HG03280 (cell line): ENCODE measurements at regions not wholly inside any gene's neighbourhood (a gene's known extent, or its start where the extent isn't known, plus 50 kb on each side); places are given as distances from the start of the nearest gene placed in this dataset.
"Not testable (repeated sequence)": the region's sequence is repeated elsewhere in the genome, so short reads cannot be mapped to it uniquely, and the experiment has no call there.

Source experiments
- ATAC-seq: cut with Tn5 transposase; IDR thresholded peaks from one replicate; pipeline ENCODE4 v1.9.1; 2021; ENCODE audit warnings: mild to moderate bottlenecking, moderate library complexity; ENCODE audit not compliant: unreplicated experiment

DNA sequence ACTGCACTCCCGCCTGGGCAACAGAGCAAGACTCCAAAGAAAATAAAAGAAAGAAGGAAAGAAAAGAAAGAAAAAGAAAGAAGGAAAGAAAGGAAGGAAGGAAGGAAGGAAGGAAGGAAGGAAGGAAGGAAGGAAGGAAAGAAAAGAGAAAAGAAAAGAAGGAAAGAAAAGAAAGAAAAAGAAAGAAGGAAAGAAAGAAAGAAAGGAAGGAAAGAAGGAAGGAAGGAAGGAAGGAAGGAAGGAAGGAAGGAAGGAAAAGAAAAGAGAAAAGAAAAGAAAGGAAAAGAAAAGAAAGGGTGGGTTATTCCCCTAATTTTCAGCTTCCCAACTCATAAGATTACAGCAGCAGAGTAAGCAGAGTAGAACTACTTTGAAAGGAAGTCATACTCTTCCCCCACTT is 64.4 kb downstream of the TMEM200C start:
- ATAC-seq, result not testable (repeated sequence)

DNA sequence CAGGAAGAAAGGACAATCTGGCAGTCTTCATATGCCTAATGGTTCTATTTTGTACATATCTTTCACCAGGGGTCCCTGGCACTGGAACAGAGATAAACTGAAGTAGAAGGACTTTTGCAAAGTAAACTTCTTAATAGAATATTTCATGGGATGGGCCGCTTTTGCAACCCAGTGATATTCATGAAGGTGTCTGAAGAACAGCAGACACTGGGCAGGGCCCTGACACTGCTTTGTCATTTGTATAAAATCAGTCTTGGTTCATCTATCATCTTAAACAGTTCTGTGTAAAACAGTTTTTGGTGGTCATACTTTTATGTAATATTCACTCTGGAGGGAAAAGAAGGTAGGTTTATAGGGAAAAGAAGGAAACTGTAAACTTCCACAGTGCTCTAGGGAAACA is 66.4 kb downstream of the TMEM200C start:
- no peak for ATAC-seq

DNA sequence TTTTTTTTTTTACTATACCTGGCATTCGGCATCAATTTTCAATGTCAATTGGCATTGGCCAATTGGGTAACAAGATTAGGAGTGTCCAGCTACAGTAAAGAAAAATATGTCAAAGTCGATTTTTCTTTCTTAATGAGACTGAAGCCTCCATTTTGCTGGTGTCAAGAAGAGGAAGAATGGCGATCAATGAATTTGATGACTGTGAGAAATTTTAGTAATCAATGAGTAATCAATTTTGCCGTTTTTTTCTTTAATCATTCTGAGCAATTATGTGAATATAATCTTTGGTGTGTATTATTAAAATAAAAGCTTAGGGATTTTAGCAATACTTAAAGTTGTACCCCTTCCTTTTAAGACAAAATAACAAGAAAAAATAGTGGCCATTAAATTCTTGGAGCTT is 69.7 kb downstream of the TMEM200C start:
- no peak for ATAC-seq

DNA sequence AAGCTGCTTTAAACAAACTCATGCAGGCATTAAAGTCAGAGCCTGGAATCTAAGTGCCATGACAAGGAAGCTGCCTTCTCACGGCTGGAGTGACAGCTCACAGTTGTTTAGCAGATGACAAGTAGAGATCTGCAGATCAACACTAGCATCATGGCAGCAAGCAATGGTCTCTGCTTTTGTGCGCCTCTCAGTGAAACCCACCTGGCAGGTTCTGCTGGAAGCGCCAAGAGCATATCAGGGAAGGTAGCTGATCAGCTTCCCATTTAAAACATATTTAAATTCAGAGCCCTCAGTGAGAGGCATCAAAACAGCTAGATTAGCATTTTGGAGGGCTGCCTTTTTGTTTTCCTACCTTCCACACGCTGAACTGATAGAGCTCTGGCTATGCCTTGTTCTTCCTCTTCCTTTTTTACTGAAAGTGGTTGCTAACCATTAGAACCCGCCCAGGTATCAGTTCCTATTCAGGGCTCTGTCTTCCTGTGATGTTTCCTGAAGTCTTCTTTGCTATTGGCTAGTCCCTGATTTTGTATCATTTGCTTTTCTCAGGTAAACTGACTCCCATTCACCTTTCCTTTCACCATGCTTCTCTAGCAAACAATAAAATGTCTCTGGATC is 70.8 kb downstream of the TMEM200C start:
- no peak for ATAC-seq

- ATAC-seq, result no peak
Measured at GRCh38 chr18:5817816-5818215, 77.5 kb downstream of the TMEM200C start.

GRCh38 chr18:5806860-5807259 is 88.5 kb downstream of the TMEM200C start:
- ATAC-seq, result no peak

GRCh38 chr18:5787936-5788335 is 107.4 kb downstream of the TMEM200C start:
- ATAC-seq, result no peak

DNA sequence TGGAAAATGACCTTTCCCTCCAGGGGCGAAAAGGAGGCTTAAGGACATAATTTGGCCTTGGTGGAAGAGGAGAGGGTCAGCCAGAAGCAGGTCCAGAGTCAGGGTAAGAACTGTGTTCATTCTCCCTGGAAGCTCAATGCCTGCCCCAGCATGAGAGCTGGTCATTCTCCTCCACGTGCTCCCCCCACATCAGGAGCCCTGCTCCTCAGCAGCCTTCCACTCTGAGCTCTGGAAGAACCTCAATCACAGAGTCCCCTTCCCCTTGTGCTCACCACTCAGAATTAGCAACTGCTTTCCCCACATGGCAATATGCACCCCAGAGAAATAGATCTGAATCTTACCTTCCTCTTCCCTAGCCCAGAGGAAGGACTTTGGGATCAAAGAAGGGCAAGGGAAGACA is 115.4 kb downstream of the TMEM200C start:
- no peak for ATAC-seq

DNA sequence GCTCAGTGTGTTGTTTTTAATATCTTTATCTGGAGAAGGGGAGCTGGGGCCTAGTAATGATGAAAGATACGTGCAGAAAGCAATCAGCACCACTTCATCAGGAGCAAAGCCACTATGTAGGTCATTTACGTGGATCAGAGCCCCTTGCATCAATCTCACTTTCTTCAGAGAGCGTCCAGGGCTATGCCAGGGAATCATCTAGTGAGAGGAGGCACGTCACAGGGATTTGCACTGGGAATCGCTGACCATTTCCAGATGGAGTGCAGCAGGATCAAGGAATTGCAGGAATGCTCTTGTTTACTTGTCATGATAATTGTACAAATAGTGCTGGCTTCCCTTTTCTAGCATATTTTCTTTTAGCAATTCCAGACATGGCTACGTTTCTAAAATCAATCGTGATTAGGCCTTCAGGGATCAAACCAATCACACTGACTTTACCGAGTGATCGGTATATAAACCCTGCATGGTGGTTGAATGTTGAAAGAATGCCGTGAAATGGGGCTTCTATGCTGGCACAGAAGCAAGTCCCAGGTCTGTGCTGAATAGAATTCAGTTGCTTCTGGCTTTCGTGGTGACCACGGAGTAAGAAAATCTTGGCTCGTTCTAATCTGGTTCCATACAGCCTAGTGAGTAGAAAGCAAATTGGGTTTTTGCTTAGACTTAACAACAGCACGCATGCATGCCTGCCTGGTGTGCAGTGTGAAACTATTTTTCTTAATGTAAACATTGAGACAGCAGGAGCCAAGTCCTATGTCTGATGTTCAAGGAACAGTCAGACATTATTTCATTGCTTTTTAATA is 122.8 kb downstream of the TMEM200C start:
- ATAC-seq, result no peak

DNA sequence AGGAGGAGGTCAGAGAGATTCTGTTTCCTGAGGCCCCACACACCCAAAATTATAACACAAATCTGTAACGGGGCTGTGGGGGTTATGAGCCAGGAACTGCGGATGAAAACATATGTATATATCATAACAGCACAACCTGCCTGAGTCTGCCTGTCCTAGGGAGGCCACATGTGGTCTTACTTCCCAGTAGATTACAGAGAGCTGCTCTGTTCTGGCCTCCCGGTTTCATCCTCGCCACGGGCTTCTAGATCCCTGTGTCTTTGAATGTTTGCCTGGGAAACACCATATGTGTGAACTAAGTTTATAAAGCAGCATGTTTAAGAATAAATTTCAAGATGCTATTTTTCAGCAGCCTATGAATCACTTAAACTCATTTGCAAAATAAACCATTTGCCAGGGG is 124.0 kb downstream of the TMEM200C start:
- no peak for ATAC-seq

GRCh38 chr18:5770176-5770575 is 125.1 kb downstream of the TMEM200C start:
- no peak for ATAC-seq

DNA sequence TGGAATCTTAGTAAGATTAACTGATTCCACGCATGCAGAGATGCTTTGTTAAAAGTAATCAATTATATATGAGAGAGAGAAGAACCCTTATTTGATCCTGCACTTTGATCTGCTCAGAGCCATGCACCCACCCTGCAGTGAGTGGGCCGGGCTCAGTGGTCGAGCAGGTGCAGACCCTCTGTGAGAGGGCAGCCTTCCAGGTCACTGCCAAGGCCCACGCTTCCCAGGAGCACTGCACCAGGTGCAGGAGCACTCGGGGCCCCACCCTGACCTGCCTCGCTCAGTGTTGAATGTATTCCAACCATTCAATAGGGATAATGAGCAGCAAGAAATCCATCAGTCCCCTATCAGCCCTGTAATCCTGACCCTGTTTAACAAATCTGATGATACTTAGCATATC is 126.9 kb downstream of the TMEM200C start:
- no peak for ATAC-seq

DNA sequence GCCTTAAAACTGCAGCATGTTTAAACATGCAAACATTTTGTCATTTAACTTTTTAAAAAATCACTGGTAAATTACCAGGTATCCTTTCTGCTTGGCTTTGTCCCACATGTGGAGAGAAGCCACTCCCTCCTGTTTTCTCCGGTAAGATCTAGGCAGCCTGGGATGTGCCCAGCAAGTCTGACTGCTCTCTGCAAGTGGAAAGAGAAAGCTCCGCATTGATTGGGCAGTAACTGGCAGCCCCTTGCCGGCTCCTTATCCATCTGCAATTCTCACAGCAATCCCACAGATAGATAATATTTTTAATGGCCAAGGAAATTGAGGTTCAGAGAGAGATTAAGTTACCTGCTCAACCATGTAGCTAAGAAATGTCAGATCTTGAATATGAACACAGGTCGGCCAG is 136.1 kb downstream of the TMEM200C start:
- no peak for ATAC-seq

DNA sequence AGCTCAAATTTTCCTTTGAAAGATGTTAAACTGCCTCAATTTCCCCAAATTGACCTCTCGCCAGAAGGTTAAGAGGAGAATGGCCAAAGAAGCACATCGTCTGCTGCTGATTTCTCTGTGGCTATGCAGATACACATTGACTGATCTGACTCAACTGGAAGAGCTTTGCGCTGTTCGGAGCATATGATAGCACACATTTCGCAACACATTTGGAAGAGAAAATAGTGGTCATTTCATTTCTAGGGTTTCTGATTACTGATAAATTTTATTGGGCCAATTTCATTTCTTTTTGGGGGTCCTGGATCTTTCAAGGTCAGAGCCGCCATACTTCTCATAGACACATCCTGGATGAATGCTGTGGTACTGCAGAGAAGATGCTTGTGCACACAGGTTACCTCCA is 138.5 kb downstream of the TMEM200C start:
- no peak for ATAC-seq

- ATAC-seq, result no peak
Measured at GRCh38 chr18:5747678-5748077, 147.6 kb downstream of the TMEM200C start.

DNA sequence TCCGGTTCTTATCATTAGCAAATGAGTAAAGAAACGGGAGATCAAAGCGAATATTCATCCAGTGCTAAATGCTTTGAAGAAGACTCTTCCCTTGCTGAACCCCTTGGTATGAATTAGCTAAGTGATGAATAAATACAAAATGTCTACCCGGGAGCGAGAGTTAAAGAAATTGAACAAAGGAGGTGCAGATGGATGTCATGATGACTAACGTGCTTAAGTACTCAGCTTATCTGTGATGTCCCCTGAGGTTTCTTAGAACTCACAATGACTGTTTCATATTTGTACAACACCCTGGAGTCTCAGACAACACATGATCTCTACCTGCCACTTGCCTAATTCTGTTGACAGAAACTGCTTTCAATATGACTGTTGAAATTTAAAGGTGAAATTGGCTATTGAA is 148.5 kb downstream of the TMEM200C start:
- no peak for ATAC-seq

DNA sequence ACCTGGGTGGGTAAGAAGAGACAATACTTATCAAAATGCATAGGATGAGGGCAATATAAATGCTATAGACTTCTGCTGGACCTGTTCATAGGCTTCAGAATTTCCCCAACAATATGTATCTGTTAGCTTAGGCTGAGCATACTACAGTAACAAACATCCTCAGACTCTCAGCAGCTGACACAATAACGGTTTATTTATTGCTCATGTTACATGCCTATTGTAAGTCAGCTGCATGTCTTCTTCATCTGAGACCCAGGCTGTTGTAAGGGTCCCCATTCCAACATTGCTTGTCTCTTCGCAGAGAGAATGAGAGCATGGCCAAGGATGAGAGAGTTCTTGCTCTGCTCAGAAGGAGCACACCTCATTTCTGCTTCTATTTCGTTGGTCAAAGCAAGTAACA is 150.7 kb downstream of the TMEM200C start:
- no peak for ATAC-seq

DNA sequence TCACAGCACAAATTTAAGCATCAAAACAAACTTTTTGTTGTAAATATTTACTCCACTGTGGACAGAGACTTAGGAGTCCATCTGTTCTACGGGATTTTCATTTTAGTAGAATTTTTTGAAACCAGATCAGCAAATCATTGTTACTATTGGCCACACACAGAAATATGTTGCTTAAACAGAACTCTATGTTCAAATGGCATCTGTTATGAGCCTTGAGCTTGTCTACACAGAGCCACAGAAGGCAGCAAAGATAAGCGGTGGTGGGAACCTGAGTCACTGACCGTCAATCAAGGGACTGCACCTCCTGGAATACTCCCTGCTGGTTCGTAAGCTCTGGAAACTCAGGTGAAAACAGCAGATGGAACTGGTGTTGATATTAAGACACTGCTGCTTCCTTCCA is 156.8 kb downstream of the TMEM200C start:
- ATAC-seq, result no peak

GRCh38 chr18:5732318-5732717 is 163.0 kb downstream of the TMEM200C start:
- ATAC-seq, result no peak

GRCh38 chr18:5729983-5730699 is 165.2 kb downstream of the TMEM200C start:
- ATAC-seq, result no peak

DNA sequence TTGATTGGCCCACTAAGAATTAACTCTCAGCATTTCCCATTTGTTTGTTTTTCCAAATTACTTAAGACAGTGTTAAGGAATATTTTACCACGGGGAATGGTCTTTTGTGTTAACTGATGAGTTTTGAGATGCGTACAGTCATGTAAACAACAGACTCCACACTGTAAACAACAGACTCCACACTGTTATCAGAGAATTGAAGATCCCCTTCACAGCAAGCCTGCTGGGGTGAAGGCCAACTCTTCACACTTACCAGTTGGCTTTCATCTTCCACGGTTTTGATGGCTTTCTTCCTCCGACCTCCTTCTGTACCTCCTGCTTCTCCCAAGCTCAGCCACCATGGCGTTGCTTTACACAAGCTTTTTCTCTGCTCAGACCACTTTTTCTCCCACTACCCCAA is 166.8 kb downstream of the TMEM200C start:
- no peak for ATAC-seq

DNA sequence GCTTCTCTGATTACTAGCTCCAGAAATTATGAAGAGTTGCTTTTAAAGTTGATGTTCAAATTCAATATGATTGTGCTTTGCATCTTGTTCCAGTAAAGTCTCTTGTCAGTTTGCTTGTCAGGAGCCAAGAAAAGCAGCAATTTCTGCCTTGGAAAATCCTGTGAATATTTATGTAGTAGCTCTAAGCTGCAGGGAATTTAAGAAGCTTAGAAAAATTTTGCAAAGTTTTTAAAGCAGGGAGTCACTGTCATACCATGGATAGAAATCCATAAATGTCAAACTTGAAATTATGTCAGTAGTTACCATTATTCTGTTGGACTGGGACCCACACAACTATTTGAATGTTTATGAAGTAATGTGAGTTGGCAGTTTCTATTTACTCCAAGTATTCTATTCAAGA is 169.3 kb downstream of the TMEM200C start:
- no peak for ATAC-seq
